ENCODE measurements at regions not wholly inside any gene's neighbourhood (a gene's known extent, or its start where the extent isn't known, plus 50 kb on each side); places are given as distances from the start of the nearest gene placed in this dataset.

DNA sequence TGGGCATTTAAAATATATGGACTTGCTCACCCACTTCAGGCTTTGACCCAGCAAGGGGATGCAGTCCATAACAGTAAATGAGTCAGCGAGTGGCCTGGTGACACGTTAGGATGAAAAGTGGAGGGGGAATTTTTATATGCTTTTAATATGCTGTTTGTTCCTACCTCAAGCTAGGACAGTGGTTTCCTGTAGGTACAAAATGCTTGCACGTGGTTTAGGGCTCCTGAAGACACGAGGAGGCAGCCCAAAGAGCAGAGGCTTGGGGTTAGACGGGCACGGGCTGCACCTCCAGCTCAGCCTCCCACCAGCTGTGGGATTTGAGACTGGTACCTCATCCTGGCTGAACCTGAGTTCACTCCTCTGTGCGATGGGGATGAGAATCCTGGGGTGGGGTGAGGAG is 306.2 kb upstream of the CXCR4 start:
- H2BK12ac ChIP-seq (ENCODE audit: insufficient read length, low read depth, low read length): no peak overlapping the region
- no peaks in the 10 kb centered on the region for H3K23me2 ChIP-seq (ENCODE audit: insufficient read length, low read depth, low read length, poor library complexity, severe bottlenecking)
- no peak for DNase-seq
- no peak overlapping the region for H3K18ac ChIP-seq (ENCODE audit: insufficient read length, low read depth, low read length)
- no peak overlapping the region for H3T11ph ChIP-seq (ENCODE audit: low read length)
- no peak overlapping the region for H2BK5ac ChIP-seq (ENCODE audit: insufficient read length, low read length)
- H3K14ac ChIP-seq (ENCODE audit: insufficient read depth, low read length): no peak overlapping the region
- H2AFZ ChIP-seq (ENCODE audit: low read length): no peak overlapping the region
- no peak overlapping the region for H4K5ac ChIP-seq (ENCODE audit: insufficient read length, low read depth, low read length)
- H3K56ac ChIP-seq (ENCODE audit: insufficient read length, low read depth, low read length): no peak overlapping the region
- no peaks in the 10 kb centered on the region for H4K20me1 ChIP-seq (ENCODE audit: control insufficient read depth, insufficient read depth, insufficient read length)
- H2BK120ac ChIP-seq (ENCODE audit: low read depth, low read length, poor library complexity, severe bottlenecking): no peak overlapping the region
- TF ChIP-seq, protein P1, sequence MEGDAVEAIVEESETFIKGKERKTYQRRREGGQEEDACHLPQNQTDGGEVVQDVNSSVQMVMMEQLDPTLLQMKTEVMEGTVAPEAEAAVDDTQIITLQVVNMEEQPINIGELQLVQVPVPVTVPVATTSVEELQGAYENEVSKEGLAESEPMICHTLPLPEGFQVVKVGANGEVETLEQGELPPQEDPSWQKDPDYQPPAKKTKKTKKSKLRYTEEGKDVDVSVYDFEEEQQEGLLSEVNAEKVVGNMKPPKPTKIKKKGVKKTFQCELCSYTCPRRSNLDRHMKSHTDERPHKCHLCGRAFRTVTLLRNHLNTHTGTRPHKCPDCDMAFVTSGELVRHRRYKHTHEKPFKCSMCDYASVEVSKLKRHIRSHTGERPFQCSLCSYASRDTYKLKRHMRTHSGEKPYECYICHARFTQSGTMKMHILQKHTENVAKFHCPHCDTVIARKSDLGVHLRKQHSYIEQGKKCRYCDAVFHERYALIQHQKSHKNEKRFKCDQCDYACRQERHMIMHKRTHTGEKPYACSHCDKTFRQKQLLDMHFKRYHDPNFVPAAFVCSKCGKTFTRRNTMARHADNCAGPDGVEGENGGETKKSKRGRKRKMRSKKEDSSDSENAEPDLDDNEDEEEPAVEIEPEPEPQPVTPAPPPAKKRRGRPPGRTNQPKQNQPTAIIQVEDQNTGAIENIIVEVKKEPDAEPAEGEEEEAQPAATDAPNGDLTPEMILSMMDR (conservative IDR thresholded peaks at IDR 0.05): no peak
- Mint-ChIP-seq H3K4me3 (peak overlapping the region in 1 of 2 experiments; percentile 49; a peak in 2 of 5 replicates), H3K27me3 (ENCODE audit: low read depth) (peaks cover 77% of the 10 kb centered on the region), H3K4me1 (peaks cover 4 to 5% of the 10 kb centered on the region in 2 experiments), H3K27ac (no peak overlapping the region), H3K9me3 (no peaks in the 10 kb centered on the region; a peak in 2 of 5 replicates), H3K36me3 (ENCODE audit: insufficient read depth in 1 of 3, low read depth in 3 of 3) (peaks cover 0 to 2% (median 0%) of the 10 kb centered on the region in 3 experiments; a peak in 2 of 7 replicates)
- no peaks in the 10 kb centered on the region for H3K4me1 ChIP-seq (ENCODE audit: insufficient read depth, low read length)
- H3K27ac ChIP-seq (ENCODE audit: insufficient read length, low read depth, low read length): no peak overlapping the region
- no peak overlapping the region for H3K4ac ChIP-seq (ENCODE audit: low read depth, low read length)
- H2BK20ac ChIP-seq (ENCODE audit: low read depth, low read length, poor library complexity, severe bottlenecking): no peak overlapping the region
- H4K8ac ChIP-seq (replicated peaks; ENCODE audit: insufficient read length, low read depth, low read length): no peak overlapping the region
- H3K79me2 ChIP-seq (ENCODE audit: insufficient read depth, low read length): no peaks in the 10 kb centered on the region
- H2AK5ac ChIP-seq (ENCODE audit: insufficient read length, low read length): no peak overlapping the region
- H3K9me3 ChIP-seq (ENCODE audit: control insufficient read depth, low read depth, low read length): no peaks in the 10 kb centered on the region
- WGBS (ENCODE audit: extremely low coverage, insufficient read length, low lambda C conversion rate): no CpG with 5 or more reads among the region's 7 CpGs
- no peak overlapping the region for H3K4me2 ChIP-seq (ENCODE audit: insufficient read depth, insufficient read length, low read length)
- H4K91ac ChIP-seq (ENCODE audit: insufficient read length, low read depth, low read length): no peak overlapping the region
- peaks cover 6% of the 10 kb centered on the region; the same call in 1 of the 2 replicates for H3K27me3 ChIP-seq (ENCODE audit: insufficient read depth, low read length)
- no peaks in the 10 kb centered on the region for H3K79me1 ChIP-seq (ENCODE audit: insufficient read depth, low read depth, low read length, poor library complexity, severe bottlenecking)
- H3K23ac ChIP-seq (ENCODE audit: insufficient read length, low read depth, low read length): no peak overlapping the region
- no peak overlapping the region for H3K9ac ChIP-seq (ENCODE audit: extremely low read depth, insufficient read length, low read length)
- no peak overlapping the region for H2BK15ac ChIP-seq (ENCODE audit: low read depth, low read length)
